Midbrain (tissue), 1 donor: ENCODE measurements at regions not wholly inside any gene's neighbourhood (a gene's known extent, or its start where the extent isn't known, plus 50 kb on each side); places are given as distances from the start of the nearest gene placed in this dataset.

Experiments
- DNase-seq: peaks from one replicate; lab custom pipeline; 2025; lab: John Stamatoyannopoulos, UW

DNA sequence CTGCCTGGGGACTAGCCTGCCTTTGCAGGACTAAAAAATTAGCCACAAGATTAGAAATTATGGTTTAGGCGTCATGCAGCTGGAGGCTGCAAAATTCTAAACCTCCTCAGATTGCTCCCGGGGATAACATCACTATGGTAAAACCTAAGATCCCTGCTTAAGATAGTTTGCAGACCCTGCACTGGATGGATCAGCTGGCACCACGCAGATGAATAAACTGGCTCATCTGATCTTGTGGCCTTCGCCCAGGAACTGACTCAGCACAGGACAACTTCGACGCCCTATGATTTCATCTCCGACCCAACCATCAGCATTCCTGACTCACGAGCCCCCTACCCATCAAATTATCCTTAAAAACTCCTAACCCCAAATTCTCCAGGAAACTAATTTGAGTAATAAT, 482.4 kb downstream of the SPRY1 start:
- DNase-seq = no peak

DNA sequence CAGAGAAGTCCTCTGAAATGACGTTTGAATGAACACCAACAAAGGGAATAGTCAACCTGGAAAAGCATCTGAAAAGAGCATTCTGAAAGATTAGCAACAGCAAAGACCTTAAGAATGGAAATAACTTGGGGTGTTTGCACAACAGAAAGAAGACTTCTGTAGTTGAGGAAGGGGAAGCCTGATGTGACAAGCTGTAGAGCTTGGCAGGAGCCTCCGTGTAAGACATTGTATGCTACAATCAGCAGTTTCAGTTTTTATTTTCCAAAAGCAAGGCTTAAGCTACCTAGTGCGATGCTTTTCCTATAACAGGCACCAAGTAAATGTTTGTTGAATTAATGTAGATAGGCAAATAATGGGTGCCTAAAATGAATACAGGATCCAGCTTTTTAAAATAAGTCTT, 484.0 kb downstream of the SPRY1 start:
- DNase-seq = no peak

DNA sequence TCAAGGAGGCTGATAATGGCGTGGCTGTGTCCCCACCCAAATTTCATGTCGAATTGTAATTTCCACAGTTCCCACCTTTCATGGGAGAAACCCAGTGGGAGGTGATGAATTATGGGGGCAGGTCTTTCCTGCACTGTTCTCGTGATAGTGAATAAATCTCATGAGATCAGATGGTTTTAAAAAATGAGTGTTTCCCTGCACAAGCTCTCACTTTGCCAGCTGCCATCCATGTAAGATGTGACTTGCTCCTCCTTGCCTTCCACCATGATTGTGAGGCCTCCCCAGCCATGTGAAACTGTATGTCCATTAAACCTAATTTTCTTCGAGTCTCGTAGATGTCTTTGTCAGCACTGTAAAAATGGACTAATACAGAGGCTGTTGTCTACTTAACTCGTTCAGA, 488.3 kb downstream of the SPRY1 start:
- DNase-seq = no peak

DNA sequence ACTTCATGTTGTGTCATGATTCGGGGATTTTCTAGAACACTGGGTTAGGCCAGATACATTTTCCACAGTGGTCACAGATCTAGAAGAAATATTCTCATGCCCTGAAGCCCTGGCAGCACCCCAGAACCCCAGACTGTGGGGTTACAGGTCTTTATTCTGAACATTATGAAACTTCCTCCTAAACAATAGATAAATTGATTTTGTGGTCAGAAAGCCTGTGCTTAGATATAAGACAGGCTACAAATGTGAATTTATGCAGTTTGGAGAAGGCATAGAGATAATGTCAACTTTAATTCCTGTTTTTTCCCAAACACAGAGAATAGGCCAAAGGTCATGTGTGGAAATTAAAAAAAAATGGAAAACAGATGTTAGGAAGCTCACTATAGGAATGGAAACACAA, 492.9 kb downstream of the SPRY1 start:
- no peak for DNase-seq

DNA sequence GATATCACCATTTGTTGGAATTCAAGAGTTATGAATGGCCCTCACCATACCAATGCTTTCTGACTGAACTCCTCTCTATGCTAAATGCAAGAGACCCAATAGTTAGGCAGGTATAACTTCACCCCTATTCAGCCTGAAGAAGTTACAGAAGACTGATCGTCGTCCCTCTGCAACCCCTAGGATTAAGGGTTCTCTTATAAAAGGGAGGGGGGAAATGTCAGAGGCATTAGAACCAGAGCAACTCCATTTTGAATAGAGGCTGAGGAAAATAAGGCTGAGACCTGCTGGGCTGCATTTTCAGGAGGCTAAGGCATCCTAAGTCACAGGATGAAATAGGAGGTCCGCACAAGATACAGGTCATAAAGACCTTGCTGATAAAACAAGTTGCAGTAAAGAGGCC, 494.3 kb downstream of the SPRY1 start:
- no peak for DNase-seq

DNA sequence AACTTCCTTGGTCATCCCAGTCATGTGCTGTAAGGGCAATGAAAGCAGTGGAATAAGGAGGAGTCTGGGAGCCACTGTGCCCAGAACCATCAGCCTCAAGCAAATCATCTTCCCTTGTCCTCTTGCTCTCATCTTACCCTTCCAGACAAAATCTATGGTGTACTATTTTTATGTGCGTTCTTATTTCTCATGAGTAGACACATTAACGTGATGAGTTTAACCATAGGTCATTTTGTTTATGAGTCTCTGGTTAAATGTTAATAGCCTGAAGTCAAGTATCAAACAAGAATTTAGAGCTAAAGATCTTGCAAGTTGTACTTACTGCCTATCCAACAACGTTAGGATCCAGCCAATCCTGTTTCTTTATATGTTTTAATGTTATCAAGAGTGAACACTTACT, 495.3 kb downstream of the SPRY1 start:
- DNase-seq = no peak

DNA sequence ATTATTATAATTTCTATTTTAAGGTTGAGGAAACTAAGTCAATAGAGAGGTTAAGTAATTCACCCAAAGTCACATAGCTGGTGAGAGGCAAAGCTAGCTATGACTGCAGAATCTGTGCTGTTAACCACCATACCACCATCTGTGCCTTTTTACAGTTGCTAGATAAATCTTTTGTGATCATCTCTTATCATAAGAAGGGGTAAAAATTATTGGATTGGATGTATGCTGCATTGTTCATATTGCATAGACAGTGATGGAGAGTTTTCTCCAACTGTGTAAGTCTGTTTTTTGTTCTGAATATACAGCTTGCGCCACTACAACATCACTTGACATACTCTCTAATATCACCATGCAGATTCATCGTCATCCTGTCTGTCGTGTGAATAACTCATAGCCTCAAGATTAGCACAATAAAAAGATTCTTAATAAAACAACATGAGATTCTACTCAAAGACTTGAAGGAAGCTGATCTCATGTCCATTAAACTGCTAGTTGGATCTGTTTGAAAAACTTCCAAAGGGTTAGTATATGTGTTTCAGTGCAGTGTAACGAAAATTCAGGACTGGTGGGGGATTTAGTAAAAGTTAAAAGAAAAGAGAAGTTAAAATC, 495.9 kb downstream of the SPRY1 start:
- no peak for DNase-seq

DNA sequence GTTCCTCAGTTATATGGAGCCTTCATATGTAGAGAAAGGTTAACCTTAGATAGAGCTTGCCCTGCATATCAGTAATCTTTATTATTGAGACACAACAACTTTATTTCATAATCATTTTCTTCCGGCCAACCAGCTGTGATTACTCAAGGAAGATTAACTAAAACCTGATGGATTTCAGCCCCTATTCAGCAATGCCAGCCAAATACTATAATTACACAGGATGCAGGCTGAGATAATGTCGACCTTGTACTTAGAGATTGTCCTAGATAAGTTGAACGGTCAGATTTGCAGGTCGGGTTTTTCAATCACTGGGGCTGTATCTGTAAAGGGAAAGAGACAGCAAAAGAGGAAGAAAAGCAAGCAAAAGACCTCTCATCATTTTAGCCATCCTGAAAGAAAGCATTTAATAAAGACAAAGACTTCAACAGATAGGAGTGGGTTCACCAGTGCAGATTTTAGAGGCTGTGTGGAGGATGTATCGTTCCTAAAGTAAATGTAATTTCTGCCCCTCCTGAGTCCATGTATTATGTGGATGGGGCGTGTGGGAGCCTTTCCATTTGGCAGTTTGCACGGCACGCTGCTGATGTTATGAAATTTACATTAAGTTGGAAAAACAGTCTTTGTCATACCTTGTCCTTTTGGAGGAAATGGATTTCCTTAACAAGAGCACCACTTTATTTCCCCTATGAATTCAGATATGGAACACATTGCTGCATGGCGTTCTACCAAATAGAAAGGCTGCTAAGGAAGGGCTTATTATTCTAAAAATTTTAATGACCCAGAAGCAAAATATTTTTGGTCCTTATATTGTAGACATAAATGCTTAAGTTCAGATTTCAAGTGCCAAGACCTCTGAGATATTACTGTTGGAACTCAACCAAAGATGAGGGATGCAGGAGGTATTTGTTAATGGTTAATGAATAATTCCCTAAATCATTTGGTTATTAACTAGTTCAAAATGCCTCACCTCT, 496.7 kb downstream of the SPRY1 start:
- DNase-seq = no peak

DNA sequence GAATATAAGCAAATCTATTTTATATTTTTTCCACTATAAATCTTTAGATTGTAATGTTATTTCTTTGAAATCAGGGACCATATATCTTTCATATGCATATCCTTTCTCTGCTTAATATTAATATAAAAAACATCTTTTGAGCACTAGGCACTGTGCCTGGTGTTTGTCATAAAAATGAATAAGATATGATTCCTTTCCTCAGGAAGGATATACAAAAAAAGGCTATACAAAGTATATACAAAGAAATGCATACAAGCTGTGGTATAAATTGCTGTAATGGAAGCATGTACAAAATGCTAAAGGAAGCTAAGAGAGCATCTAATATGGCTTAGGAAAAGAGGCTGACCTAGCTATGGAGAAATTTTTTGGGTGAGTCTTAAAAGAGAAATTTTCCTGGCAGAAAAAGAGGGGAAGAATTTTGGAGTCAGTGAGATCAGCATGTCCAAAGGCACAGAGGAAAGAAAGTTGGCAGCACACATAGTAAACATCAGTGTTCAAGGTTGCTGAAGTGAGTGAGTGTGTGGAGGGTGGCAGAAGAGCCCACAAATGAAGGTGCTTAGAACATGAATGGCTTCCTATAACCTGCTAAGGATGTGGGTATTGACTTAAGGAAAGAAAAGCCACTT, 500.0 kb downstream of the SPRY1 start:
- no peak for DNase-seq

DNA sequence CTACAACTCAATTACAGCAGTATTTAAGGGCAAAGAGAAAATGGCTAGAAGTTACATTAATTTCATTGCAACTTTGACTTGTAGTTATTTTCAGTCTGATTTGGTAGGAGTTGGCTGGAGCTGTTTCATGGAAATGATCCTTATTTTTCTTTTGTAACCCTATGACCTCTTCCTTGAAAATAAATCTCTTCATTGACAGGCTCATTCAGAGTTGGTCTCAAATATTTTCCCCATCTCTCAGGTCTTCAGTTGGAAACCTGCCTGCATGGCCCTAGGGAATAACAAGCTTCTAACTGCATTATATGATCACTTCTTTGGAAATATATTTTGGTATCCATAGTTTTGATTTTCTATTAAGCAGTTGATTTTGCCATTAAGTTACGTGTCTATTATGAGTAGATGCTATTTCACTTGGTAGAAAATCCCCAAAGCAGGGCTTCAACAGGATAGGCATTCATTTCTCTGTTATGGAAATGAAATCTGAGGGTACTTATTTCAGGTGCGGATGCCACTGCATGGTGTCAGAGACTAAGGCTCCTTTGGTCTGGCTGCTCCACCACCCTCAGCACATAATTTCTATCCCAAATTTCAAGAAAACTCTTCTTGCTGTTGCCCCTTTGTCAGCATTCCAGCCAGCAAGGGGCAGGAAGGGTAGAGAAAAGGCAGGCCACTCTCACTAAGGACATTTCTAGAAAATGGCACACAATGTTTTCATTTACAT, 502.5 kb downstream of the SPRY1 start:
- no peak for DNase-seq

DNA sequence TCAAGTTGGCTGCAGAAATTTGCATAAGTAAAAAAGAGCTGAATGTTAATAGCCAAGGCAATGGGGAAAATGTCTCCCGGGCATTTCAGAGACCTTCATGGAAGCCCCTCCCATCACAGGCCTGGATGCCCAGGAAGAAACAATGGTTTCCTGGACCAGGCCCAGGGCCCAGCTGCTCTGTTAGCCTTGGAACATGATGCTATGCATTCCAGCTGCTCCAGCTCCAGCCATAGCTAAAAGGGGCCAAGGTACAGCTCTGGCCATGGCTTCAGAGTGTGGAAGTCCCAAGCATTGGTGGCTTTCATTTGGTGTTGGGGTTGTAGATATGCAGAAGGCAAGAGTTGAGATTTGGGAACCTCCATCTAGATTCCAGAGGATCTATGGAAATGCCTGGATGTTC, 508.3 kb downstream of the SPRY1 start:
- no peak for DNase-seq

DNA sequence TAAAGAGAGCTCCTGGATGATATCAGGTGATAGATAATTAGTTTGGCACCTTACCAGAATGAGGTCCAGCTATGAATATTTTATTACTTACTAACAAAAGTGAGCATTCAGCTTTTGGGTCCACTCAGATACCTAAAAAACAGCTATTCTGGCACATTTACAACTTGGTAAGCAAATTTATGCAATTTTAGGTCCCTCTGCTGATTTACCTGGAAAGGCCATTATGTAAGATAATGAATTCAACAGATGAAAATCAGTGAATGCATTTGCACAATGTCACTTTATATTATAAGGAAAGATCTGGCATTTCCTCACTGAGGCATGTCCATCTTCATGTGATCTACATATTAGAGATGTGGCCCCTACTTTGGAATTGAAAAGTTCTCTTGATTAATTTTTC, 517.0 kb downstream of the SPRY1 start:
- DNase-seq = no peak

DNA sequence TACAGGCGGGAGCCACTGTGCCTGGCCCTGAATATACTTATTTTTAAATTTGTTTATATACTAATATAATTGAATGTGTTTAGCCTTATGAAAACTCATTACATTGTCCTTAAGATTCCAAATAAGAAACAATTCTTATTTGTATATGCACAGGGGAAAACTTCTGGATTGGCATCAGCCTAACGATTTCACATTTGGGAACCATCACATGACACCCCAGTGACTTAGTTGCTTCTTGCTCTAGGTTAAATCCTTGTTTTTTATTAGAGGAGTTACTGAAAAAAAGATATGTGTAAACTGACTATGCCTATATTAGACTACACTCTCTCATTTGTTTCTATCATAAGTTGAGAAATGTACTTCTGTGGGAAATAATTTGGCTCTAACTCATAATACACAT, 520.2 kb downstream of the SPRY1 start:
- no peak for DNase-seq

DNA sequence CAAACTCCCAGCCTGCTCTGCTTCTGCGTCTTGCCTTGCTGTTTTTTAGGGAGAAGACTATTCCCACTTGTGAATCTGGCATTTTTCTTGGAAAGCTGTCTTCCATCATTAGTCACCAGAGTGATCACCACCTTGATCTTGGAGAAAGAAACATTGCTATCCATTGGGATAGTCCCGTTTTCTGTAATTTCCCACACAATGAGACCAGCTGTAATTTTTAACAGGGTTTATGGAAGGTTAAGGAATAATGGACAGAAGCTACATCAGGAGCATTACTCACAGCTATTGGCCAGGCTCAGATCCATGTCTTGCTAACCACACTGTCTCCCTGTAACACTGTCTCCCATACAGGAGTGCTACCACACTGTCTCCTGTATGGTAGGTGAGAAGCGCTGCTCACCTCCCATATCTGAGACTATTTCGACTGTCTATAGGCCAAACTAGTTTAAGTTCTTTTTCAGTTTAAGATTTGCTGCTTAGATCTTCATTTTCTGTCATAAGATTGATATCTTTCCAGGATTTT, 523.0 kb downstream of the SPRY1 start:
- DNase-seq = no peak

DNA sequence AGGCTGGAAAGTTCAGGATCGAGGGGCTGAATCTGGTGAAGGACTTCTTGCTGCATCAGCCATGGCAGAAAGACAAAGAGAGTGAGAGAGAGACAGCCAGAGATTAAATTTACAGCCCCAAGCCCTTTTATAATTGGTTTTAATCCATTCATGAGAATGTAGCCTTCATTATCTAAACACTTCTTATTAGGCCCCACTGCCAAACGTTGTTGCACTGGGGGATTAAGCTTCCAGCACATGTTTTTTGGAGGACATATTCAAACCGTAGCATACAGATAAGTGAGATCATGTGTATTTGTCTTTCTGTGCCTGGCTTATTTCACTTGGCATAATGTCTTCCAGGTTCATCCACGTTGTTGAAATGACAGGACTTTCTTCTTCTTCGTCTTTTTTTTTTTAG, 524.7 kb downstream of the SPRY1 start:
- no peak for DNase-seq

DNA sequence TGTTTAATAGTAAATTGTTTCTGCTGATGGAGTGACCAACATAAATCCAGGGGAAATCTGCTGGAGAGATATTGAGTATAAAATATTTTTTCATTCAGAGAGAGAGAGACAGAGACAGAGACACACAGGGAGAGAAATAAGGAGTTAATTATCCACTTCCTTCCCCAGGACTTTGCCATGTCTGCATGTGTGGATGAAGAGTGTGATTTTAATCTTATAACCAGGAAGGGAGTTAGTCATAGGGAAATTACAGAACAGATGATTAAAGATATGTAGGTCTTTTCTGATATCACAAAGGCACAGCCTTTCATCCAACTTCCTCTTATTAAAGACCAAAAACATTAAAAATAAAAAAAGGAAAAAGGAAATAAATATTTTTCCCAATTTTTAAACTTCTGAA, 526.3 kb downstream of the SPRY1 start:
- DNase-seq = no peak

DNA sequence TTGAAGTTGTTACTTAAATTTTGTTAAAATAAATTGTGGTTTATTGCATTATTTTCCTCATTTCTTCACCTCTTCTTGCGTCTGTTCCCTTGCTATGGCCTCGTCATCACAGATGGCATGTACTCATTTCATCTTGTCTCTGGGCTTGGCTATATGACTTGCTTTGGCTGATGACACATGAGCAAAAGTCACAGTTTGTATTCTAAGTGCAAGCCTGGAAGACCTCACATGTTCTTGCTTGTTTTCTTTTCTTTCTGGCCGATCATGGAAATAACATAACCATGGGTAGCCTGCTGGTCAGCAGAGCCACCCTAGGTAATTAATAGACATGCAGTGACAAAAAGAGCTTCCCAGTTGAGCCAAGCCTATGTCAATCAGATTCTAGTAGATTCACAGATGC, 527.9 kb downstream of the SPRY1 start:
- no peak for DNase-seq

DNA sequence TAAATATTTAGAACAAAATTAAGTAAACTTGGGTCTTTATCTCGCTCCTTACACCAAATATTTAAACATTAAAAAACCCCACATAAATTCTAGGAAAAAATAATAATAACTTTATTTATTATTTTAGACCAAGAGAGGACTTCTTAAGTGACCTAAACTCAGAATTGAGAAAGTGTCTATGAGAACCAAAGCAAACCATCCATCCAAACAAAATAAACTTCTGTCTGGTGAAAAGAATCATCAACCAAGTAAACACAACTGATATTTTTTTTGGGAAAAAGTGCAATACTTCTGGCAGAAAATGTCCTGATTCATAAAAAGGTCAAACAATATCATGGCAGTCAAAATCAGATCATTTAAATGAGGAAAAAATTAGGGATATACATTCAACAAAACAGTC, 533.0 kb downstream of the SPRY1 start:
- DNase-seq = no peak

DNA sequence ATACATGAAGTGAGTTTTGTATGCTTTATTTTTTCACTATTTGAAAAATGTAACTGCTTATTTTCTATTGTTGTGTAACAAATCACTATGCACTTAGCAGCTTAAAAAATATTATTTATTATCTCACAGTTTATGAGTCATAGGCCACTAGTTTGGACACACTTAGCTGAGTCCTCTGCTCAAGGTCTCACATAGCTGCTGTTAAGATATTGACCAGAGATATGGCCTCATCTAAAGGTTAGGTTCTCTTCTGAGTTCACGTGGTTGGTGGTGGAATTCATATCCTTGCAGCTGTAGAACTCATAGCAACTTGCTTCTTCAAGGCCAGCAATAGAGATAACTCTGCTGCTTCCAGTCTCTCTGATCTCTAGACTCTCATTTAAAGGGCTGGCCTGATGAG, 534.4 kb downstream of the SPRY1 start:
- DNase-seq = no peak

DNA sequence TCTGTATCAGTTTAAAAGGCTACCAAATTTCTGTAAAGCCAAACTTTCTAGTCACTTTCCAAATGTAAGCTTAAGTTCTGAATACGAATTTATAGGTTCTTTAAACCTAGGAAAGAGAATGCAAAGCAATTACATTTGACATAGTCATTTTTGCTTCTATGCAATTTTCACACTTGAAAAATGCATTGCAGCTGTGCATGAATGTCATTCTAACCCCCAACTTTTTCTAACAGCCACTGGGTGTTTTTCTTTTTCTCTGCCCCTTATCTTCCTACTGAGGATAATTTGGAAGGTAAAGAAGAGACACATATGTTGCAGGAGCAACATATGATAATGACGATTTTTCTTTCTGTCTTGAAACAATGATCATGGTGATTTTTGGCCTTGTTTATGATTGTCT, 537.5 kb downstream of the SPRY1 start:
- no peak for DNase-seq

DNA sequence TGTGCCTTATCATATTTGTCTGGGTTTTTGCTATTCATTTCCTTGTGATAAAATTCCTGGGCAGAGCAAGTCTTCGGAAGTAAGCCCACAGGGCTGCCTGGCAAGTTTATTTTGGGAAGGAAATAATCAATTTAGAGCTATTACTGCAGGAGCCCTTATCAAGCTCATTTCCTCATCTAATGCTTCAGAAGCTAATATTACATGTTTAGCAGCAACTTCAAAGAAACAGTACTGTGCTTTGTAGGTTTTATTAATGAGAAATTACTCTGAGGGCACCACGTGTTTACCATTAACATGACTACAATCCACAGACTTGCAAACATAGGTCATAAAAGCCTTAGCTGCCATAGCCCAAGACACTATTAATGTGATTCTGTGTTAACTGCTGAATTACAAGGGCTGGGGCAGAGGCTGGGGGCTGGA, 540.0 kb downstream of the SPRY1 start:
- no peak for DNase-seq

DNA sequence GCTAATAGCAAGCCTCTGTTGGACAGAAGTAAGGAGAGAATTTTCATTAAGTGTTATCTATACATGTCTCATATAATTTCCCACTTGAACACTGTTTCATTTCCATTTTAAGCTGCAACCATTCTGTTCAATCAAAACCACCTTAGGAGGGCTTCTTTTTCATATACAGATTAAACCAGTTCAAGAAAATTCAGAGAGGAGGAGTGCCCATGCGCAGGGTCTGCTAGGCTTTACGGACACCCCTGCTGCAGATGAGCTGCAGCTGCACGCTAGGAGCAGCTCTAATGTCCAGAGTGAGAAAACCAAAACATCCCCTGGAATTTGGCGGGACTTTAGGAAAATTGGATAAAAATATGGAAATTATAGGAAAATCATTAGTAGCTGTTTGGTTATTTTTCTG, 541.0 kb downstream of the SPRY1 start:
- DNase-seq = no peak
